Left kidney (tissue), 1 donor: ENCODE measurements at regions not wholly inside any gene's neighbourhood (a gene's known extent, or its start where the extent isn't known, plus 50 kb on each side); places are given as distances from the start of the nearest gene placed in this dataset.

Experiments used
- DNase-seq: peaks from one replicate; pipeline ENCODE4 v3.0.0-alpha.2; 2013

- no peak for DNase-seq
Measured at GRCh38 chr12:69096669-69097335, 142.6 kb upstream of the CPSF6 start.

DNA sequence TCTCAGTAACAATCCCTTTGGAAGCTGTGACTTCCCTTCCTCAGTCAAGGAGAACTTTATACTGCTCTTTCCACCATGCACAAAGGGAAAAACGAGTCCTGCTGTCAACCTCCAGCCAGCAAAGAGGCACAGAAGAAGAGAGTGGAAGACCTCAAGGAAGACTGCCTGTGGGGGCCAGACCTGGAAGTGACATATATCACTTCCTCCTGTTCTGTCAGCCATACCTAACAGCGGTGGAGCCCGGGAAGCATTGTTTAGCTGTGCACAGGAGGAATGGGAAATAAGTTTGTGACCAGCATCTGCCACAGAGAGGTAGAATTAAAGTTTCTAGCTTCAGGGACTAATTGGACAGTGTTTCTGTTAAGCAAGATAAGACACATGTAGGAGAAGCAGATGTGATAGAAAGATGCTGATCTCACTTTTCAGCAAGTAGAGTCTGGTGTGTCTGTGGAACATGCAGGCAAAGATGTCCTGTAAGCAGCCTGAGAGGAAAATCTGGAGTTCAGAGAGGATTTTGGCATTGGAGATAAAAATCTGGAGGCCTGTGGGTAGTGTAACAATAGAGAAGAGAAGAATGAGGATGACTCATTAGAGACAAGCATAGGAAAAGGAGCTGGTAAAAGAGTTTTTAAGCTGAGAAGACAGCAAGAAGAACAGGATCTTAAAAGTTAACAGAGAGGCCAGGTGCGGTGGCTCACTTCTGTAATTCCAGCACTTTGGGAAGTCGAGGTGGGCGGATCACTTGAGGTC is 141.6 kb upstream of the CPSF6 start:
- DNase-seq, result no peak

DNA sequence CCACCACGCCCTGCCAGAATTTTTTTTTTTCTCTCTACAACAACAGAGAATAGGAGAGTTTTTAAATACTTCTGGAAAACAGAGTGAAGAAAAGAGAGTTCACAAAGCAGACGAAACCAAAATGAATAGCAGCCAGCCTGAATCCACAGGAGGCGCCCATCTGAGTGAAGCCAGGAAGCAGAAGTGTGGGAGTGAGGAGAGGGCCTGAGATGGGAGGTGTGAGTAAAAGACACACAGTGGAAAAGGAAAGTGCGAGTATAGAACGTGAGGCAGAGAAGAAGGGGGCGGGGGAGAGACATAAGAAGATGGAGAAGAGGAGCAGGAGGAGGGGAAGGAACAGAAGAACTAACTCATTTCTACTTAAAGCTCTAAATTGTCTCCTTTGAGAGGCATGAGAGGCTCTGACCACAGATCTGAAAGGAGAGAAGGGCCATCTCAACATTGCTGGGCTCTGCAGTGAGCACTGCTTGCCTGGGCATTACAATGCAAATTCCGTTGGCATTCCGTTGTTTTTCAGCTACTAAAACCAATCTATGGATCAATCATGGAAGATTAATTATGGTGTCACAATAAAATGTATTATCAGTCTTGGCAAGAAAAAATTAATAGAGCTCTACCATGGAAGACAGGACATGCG is 140.1 kb upstream of the CPSF6 start:
- DNase-seq, result no peak

DNA sequence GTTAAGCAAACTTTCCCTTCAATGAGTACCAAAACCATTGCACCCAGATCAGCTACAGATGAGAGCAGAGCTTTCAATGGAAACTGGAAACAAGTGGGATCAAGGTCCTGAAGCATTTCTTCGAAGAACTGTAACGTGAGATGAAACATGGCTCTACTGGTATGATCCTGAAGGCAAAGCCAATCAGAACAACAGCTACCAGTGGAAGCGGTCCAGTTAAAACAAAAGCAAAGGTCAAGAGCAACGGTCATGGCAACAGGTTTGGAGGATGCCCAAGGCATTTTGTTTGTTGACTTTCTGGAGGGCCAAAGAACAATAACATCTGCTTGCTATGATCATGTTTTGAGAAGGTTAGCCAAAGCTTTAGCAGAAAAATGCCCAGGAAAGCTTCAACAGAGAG is 137.9 kb upstream of the CPSF6 start:
- DNase-seq, result no peak

GRCh38 chr12:69102856-69103255 is 136.5 kb upstream of the CPSF6 start:
- DNase-seq, result no peak

GRCh38 chr12:69105101-69105962 is 134.0 kb upstream of the CPSF6 start:
- DNase-seq, result peak; percentile 82

- no peak for DNase-seq
Measured at GRCh38 chr12:69106482-69107118, 132.8 kb upstream of the CPSF6 start.

GRCh38 chr12:69107541-69107940 is 131.8 kb upstream of the CPSF6 start:
- DNase-seq, result no peak

DNA sequence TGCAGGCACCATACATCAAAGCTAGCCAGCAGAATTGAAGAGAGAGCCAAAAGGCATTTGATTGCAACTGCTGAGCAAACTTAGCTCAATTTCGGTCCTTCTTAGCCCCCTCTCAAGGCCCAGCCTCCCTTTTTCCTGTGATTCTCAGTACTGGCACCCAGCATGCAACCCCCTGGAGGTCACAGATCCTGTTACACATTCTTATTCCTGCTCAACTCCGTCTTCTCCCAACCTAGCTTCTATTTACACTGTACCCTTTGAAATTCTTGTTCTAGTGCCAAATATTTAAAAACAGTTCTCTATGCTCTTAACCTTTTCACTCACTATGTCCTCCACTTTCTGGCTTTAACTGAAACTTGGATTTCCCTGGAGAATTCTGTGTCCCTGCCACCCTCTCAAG is 131.3 kb upstream of the CPSF6 start:
- no peak for DNase-seq

- no peak for DNase-seq
Measured at GRCh38 chr12:69112616-69113015, 126.8 kb upstream of the CPSF6 start.

DNA sequence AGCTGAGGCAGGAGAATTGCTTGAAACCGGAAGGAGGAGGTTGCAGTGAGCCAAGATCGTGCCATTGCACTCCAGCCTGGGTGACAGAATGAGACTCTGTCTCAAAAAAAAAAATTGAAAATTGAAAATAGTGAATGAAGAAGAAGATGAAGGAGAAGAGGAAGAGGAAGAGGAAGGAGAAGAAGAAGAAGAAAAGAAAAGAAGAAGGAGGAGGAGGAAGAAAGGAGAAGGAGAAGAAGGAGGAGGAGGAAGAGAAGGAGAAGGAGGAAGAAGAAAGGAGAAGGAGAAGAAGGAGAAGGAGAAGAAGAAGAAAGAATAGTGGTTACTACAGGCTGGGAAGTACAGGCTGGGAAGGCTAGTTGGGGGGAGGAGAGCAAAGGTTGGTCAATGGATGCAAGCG is 124.3 kb upstream of the CPSF6 start:
- DNase-seq, result no peak

DNA sequence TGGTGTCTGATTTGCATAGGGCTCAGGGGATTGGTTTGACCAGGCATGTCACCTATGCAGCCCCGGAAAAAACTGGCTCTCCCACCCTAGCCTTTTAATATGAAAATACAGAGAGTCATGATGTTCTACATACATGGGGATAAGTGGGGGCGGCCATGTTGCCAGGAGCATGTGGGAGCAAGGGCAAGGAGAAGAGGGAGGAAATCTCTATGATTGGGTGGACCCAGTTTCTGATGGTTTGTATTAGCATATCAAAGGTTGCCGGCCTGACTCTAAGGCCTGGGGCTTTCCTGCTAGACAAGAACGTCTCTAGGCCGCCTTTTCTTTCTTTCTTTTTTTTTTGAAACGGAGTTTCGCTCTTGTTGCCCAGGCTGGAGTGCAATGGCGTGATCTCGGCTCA is 123.4 kb upstream of the CPSF6 start:
- no peak for DNase-seq

GRCh38 chr12:69117566-69118266 is 121.7 kb upstream of the CPSF6 start:
- DNase-seq, result no peak

- DNase-seq, result no peak
Measured at GRCh38 chr12:69118516-69118915, 120.9 kb upstream of the CPSF6 start.

- no peak for DNase-seq
Measured at GRCh38 chr12:69119770-69120169, 119.6 kb upstream of the CPSF6 start.

DNA sequence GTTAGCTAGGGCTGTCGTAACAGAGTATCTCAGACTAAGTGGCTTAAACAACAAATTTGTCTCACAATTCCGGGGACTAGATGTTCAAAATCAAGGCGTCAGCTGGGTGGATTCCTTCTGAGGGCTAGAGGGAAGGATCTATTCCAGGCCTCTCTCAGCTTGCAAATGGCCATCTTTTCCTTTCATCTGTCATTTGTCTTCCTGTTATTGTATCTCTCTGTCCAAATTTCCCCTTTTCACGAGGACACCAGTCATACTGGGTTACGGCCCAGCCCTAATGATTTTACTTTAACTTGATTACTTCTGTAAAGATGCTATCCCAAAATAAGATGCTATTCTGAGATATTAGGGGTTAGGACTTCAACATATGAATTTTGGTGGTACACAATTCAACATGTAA is 119.0 kb upstream of the CPSF6 start:
- no peak for DNase-seq

DNA sequence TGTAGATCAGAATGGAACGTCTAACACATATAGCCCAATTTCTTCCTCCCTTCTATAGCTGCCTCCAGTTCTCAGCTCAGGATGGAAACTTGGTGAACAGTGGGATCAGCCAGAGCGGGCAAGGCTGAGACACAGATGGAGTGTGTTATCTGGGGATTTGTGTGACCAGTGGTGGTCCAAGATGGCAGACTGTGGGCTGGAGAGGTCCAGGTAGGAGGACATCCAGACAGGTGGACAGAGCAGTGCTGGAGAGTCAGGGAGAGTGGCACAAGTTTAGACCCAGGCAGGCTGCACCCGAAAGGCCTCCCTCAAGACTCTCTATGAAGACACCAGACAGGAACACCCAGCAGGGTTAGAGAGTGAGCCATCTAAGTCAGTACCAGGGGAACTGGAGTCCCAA is 116.1 kb upstream of the CPSF6 start:
- DNase-seq, result no peak

DNA sequence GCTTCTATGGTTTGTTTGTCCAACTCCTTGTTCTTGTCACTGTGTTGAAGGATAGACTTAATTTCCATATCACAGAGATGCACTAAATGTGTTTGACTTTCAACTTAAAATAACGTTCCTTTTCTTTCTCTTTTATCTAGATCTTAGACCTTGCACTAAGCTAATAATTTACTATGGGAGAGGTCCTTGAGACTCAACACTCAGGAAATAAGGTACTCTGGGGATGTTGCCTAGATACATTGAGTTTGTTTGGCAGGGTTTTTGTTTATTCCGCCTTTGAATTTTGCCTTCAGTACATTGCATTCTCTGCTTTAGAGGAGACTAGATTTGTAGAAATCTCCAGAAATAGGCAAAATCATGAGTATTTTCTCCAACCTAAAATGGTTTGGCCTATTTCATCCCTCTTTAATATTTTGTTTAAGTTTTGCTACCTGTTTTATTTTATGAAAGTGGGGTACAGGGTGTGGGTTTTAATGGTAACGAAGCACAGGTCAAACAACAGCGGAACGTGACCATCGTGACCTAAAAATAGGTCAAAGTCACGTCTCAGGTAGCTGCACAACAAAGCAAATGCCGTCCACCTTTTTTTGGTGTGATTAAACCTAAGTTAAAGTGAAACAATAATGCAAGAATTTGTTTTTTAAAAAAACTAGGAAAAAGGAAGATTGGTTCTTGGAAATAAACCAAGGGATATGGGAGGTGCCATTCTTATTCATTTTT is 115.3 kb upstream of the CPSF6 start:
- DNase-seq, result no peak

GRCh38 chr12:69129017-69129416 is 110.4 kb upstream of the CPSF6 start:
- no peak for DNase-seq

GRCh38 chr12:69129564-69129963 is 109.8 kb upstream of the CPSF6 start:
- DNase-seq, result no peak

DNA sequence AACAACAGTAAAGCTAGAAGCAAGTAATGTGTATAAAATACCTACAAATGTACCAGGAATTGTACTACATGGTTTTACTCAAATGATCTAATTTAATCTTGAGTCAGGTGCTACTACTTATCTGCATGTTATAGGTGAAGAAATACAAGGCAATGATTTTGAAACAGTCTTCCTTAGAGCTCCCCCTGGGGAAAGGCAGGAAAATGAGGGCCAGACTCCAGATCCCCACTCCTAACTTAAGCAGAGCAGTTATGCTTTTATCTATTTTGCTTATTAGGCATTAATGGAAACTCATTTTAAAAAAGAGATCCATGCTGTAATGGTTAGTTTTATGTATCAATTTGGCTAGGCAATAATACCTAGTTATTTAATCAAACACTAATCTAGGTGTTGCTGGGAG is 109.3 kb upstream of the CPSF6 start:
- DNase-seq, result no peak
